ENCODE measurements at regions not wholly inside any gene's neighbourhood (a gene's known extent, or its start where the extent isn't known, plus 50 kb on each side); places are given as distances from the start of the nearest gene placed in this dataset.
"Not testable (repeated sequence)": the region's sequence is repeated elsewhere in the genome, so short reads cannot be mapped to it uniquely, and the experiment has no call there.

GRCh38 chr5:44958943-44959454 lies 150.3 kb downstream of the MRPS30 start:
- not testable (repeated sequence) for TF ChIP-seq CSRNP3 (CRISPR knock-in tag; IDR thresholded peaks at IDR 0.05); SNAI2 (CRISPR knock-in tag; IDR thresholded peaks at IDR 0.05); TOX (CRISPR knock-in tag; IDR thresholded peaks at IDR 0.05; ENCODE audit: borderline replicate concordance); CSDC2 (CRISPR knock-in tag; IDR thresholded peaks at IDR 0.05); ZNF8 (CRISPR knock-in tag; IDR thresholded peaks at IDR 0.05); RARB (CRISPR knock-in tag; IDR thresholded peaks at IDR 0.05); ARNTL (CRISPR knock-in tag; IDR thresholded peaks at IDR 0.05; ENCODE audit: borderline replicate concordance, low read depth)

Data from SK-N-SH treated with all-trans-retinoic acid at 6 μM for 48 hours (cell line).